OCI-LY3 (cell line): ENCODE measurements at regions not wholly inside any gene's neighbourhood (a gene's known extent, or its start where the extent isn't known, plus 50 kb on each side); places are given as distances from the start of the nearest gene placed in this dataset.

ENCODE experiments used
- CTCF ChIP-seq: fragments of 200-600, 300-600 bp; sonication (generic); IDR thresholded peaks from 2 replicates; pipeline ENCODE4 v1.5.1; 2014; ENCODE audit warnings: antibody characterized with exemption, low read length, low read depth
- EZH2phosphoT487 ChIP-seq: fragments of 200-600 bp; shearing (Covaris generic); IDR thresholded peaks from 2 replicates; pipeline ENCODE4 v1.6.1; 2018; ENCODE audit warnings: antibody characterized with exemption, mixed run types, low read depth

GRCh38 chr20:60541991-60542390 is 583.8 kb downstream of the CDH26 start:
- TF ChIP-seq CTCF: no peak
- TF ChIP-seq EZH2phosphoT487: no peak
